ENCODE measurements at regions not wholly inside any gene's neighbourhood (a gene's known extent, or its start where the extent isn't known, plus 50 kb on each side); places are given as distances from the start of the nearest gene placed in this dataset.

- H3K36me3 Mint-ChIP-seq (ENCODE audit: low read depth), result no peaks in the 10 kb centered on the region
- H3K27ac Mint-ChIP-seq, result no peak overlapping the region
- H3K4me1 Mint-ChIP-seq, result no peaks in the 10 kb centered on the region
- H3K4me3 Mint-ChIP-seq, result no peak overlapping the region
- intact Hi-C loops (cut with micrococcal nuclease), result no loop called here
- H3K9me3 Mint-ChIP-seq, result no peaks in the 10 kb centered on the region
- POLR2A ChIA-PET, result no interaction called here
- peaks cover 1% of the 10 kb centered on the region for H3K27me3 Mint-ChIP-seq
- ATAC-seq (ENCODE audit: low read depth) (no peak), DNase-seq (no peak)
- TF ChIP-seq CTCF (IDR thresholded peaks at IDR 0.05), result no peak
- CTCF ChIA-PET, result no interaction called here
Measured at GRCh38 chrX:39603230-39603629, 494.5 kb downstream of the BCOR start.

GRCh38 chrX:39605183-39605582, 492.6 kb downstream of the BCOR start:
- H3K27me3 Mint-ChIP-seq, result peaks cover 1% of the 10 kb centered on the region
- intact Hi-C loops (cut with micrococcal nuclease), result no loop called here
- TF ChIP-seq CTCF (IDR thresholded peaks at IDR 0.05), result no peak
- ChIA-PET CTCF (no interaction called here), POLR2A (interaction anchor here (1.0 kb wide), 1 partner anchor 8 kb away, joined by 6 read pairs; no protein-coding TSS in a partner anchor)
- no peaks in the 10 kb centered on the region for H3K4me1 Mint-ChIP-seq
- H3K9me3 Mint-ChIP-seq, result no peaks in the 10 kb centered on the region
- ATAC-seq (ENCODE audit: low read depth), result no peak
- no peak overlapping the region for H3K4me3 Mint-ChIP-seq
- no peak for DNase-seq
- H3K36me3 Mint-ChIP-seq (ENCODE audit: low read depth), result no peaks in the 10 kb centered on the region
- no peak overlapping the region for H3K27ac Mint-ChIP-seq

- ATAC-seq (ENCODE audit: low read depth) (no peak), DNase-seq (no peak)
- Mint-ChIP-seq H3K9me3 (no peaks in the 10 kb centered on the region), H3K4me1 (no peaks in the 10 kb centered on the region), H3K27ac (no peak overlapping the region), H3K36me3 (ENCODE audit: low read depth) (no peaks in the 10 kb centered on the region), H3K27me3 (peaks cover 1% of the 10 kb centered on the region), H3K4me3 (no peak overlapping the region)
- no peak for TF ChIP-seq CTCF (IDR thresholded peaks at IDR 0.05)
- ChIA-PET CTCF (no interaction called here), POLR2A (interaction anchor here (1.0 kb wide), 1 partner anchor 7 kb away, joined by 6 read pairs; no protein-coding TSS in a partner anchor)
- intact Hi-C loops (cut with micrococcal nuclease), result no loop called here
Measured at GRCh38 chrX:39605866-39606265, 491.9 kb downstream of the BCOR start.

GRCh38 chrX:39609941-39610340, 487.8 kb downstream of the BCOR start:
- Mint-ChIP-seq H3K9me3 (no peaks in the 10 kb centered on the region), H3K4me1 (peaks cover 14% of the 10 kb centered on the region), H3K27ac (no peak overlapping the region), H3K36me3 (ENCODE audit: low read depth) (no peaks in the 10 kb centered on the region), H3K27me3 (peaks cover 9% of the 10 kb centered on the region), H3K4me3 (no peak overlapping the region)
- ATAC-seq (ENCODE audit: low read depth), result no peak
- TF ChIP-seq CTCF (IDR thresholded peaks at IDR 0.05), result no peak
- DNase-seq, result no peak
- CTCF ChIA-PET, result no interaction called here
- POLR2A ChIA-PET, result no interaction called here
- intact Hi-C loops (cut with micrococcal nuclease), result loop anchor here (5.0 kb wide), 2 partner anchors 348 to 562 kb away; no protein-coding TSS in a partner anchor

GRCh38 chrX:39611468-39611867, 486.3 kb downstream of the BCOR start:
- intact Hi-C loops (cut with micrococcal nuclease), result loop anchor here (5.0 kb wide), 2 partner anchors 349 to 561 kb away; no protein-coding TSS in a partner anchor
- no peak for ATAC-seq (ENCODE audit: low read depth)
- ChIA-PET CTCF (no interaction called here), POLR2A (no interaction called here)
- no peaks in the 10 kb centered on the region for H3K9me3 Mint-ChIP-seq
- no peaks in the 10 kb centered on the region for H3K36me3 Mint-ChIP-seq (ENCODE audit: low read depth)
- H3K27me3 Mint-ChIP-seq, result peaks cover 14% of the 10 kb centered on the region
- no peak overlapping the region for H3K4me3 Mint-ChIP-seq
- peaks cover 25% of the 10 kb centered on the region for H3K4me1 Mint-ChIP-seq
- no peak for TF ChIP-seq CTCF (IDR thresholded peaks at IDR 0.05)
- no peak overlapping the region for H3K27ac Mint-ChIP-seq
- no peak for DNase-seq
